NCI-H345 treated with DMSO at 0.1 percent for 48 hours (cell line): ENCODE measurements at regions not wholly inside any gene's neighbourhood (a gene's known extent, or its start where the extent isn't known, plus 50 kb on each side); places are given as distances from the start of the nearest gene placed in this dataset.
"Not testable (repeated sequence)": the region's sequence is repeated elsewhere in the genome, so short reads cannot be mapped to it uniquely, and the experiment has no call there.

Experiments used
- DNase-seq: peaks from one replicate; lab custom pipeline; 2025; ENCODE audit not compliant: unreplicated experiment; lab: John Stamatoyannopoulos, UW

- no peak for DNase-seq
These were observed 241.6 kb downstream of the CDK5RAP2 start for GRCh38 chr9:120338340-120338739.

- no peak for DNase-seq
These were observed 242.8 kb downstream of the CDK5RAP2 start for GRCh38 chr9:120337131-120337530.

DNA sequence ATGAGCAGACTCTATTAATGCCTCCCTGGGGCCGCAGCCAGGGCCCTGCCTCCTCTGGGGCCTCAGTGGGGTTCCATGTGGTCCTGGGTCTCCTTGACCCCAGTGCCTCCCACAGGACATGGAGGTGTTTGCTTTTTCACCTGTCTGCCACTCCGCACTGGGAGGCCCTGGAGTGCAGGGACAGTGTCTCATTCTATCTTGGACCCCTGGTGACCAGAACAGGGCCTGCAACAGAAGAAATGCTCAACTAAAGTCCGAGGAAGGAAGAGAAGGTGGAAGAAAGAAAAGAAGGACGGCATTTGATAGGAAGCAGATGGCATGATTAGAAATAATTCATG is 243.2 kb downstream of the CDK5RAP2 start:
- no peak for DNase-seq

DNA sequence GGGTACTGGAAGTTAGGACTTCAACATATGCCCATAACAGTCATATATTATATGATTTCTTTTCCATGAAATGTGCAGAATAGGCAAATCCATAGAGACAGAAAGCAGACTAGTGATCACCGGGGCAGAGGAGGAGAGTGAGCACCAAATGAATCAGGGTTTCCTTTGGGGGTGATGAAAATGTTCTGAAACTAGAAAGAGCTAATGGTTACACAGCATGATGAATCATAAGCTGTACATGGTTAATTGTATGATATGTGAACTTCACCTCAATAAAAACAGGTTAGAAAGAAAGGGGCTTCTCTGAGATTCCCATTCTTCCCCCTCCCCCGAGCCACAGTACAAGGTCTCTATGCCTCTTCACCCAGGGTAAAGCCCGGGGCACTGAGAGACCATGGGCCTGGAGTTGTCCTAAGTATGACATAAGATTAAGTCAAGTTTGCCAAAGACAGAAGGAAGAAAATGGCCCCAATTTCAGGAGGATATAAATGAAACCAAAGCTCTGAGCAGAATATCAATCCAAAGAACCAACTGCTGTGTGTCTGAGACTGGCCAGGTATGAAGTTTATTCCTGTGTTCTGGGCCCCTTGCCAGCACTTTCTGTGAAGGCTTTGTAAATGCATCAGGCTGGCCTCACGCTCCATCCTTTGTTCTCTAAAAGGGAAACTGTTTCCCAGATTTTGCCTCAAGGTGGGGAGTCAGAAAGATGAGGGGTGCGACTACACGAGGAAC is 243.8 kb downstream of the CDK5RAP2 start:
- peak; percentile 68 for DNase-seq

GRCh38 chr9:120331913-120332312 is 248.1 kb downstream of the CDK5RAP2 start:
- DNase-seq, result no peak

DNA sequence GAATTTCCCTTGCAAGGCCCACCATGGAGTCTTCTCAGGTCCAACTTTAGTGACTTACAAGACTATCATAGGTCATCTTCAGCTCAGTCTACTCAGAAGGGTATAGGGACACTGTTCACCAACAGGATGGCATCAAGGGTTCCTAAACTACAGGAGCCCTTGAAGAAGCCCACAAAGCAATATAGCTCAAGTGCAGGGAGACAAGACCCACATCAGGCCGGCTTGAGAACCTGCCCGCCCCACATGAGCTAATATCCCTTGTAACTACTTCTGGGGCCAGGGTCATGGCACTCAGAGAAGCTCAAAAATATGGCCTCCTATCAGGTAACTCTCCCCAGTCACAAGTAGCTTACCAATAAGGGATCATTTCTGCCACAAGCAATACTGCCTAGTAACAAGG is 249.9 kb downstream of the CDK5RAP2 start:
- DNase-seq, result no peak

GRCh38 chr9:120327322-120327721 is 252.6 kb downstream of the CDK5RAP2 start:
- no peak for DNase-seq

- DNase-seq, result no peak
These were observed 253.8 kb downstream of the CDK5RAP2 start for GRCh38 chr9:120326049-120326693.

GRCh38 chr9:120324996-120325642 is 254.8 kb downstream of the CDK5RAP2 start:
- no peak for DNase-seq

DNA sequence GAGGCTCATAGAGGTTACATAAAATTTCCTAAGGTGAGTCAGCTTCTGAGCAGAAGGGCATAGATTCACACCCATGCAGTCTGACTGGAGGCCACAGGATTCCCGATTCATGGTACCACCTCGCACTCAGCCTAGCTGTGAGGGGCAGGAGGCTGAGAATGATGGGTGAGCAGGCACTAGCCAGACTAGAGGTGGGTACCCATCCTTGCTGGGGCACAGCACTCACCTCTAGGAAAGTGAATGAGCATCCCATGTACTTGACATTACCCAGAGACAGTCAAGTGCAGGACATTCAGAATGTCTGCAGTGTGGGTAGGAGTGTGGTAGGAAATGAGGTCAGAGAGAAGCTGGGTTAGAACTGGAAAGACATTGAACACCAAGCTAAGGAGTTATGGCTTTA is 255.5 kb downstream of the CDK5RAP2 start:
- DNase-seq, result no peak

DNA sequence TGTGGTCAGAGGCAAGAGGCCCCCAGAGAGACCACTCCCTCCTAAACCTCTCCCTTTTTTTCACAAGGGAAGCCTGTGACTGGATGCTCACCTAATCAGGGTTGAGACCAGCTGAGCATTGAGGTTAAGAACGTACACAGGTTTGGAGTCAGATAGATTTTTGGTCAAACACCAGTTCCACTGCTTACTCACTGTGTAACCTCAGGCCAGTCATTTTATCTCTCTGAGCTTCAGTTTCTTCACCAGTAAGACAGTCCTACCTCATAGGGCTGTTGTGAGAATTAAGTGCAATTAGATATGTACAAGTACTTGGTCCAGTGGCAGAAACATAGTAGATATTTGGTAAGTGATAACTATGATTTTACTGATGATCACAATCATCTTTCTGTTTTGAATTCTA is 256.8 kb downstream of the CDK5RAP2 start:
- DNase-seq, result no peak

- no peak for DNase-seq
These were observed 260.5 kb downstream of the CDK5RAP2 start for GRCh38 chr9:120319452-120319851.

DNA sequence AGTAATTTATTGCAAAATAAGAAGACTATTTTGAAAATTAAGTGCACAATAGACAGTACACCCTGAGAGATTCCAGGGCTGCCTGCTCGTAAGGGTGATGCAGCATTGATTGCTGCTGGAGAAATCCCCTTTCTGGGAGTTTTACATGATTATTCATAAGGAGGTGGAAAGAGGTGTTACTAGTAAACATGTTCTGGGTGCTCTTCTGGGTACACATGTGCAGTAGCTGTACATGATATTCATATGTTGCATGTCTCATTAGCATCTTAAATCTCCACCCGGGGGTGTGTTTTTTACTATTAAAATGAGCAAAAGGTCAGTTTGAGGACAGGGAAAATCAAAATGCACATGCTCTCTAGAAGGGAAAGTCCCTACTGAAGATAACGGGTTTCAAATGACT is 264.8 kb downstream of the CDK5RAP2 start:
- DNase-seq, result no peak

DNA sequence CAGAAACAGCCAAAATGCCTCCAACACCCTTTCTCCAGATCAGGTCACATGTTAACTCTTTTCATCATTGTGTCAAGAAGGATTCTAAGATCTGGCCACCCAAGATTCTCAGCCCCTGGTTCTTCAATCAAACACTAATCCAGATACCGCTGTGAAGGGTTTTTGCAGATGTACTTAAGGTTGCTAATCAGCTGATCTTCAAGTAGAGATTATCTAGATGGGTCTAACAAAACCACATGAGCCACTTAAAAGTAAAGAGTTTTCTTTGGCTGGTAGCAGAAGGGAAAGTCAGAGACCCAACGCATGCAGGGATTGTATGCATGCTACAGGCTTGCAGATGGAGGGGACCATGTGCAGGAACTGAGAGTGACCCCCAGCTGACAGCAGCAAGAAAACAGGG is 267.9 kb downstream of the CDK5RAP2 start:
- DNase-seq, result no peak

DNA sequence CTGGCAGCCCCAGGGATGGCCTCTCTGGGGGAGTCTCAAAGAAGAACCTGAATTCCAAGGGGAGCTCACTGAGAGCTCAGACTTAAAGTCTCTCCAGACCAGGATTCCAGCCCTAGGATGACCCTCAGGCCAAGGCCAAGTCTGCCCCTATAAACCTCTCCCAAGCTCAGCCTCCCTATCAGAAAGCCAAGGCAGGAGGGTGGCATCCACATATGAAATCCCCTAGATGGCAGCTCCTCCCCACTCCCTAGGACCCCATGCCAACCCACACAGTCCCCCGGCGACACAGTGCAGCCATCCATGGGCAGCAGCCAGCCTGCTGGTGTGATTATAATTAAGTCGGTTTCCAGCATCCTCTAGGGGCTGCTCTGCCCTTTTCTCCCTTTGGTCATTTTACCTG is 269.9 kb downstream of the CDK5RAP2 start:
- DNase-seq, result no peak

- no peak for DNase-seq
These were observed 271.5 kb downstream of the CDK5RAP2 start for GRCh38 chr9:120308495-120308894.

DNA sequence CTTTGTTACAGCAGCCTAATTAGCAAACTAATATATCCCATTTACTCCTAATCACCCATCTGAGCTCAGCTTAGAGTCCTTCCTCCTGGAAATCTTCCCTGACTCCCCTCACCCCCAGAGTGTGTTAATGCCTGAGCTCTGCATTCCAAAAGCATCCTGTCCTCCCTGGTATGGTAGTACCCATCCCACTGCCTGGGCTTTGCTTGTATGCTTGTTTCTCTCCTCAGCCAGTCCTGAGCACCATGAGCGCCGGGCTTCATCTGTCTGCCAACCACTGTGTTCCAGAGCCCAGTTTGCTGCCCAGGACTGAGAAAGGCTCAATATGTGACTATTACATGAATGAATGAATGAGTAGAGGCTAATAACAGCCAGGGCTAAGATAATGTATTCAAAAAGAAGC is 272.4 kb downstream of the CDK5RAP2 start:
- no peak for DNase-seq

DNA sequence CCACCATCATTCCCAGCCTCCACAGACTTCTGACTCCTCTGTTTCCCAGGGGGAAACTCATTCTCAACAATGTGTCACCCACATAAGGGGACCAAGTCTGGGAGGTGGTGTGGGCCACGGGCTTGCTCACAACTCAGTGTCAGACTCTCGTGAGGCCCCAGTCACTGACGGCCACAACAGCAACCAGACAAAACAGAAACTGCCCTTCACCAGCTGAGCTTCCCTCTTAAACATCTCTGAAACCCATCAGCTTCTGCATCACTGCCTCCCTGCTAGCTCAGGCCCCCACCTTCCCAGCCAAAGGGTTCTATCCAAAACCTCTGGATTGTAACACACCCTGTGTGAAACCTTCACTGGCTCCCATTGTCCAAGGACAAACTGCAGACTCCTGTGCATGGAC is 273.4 kb downstream of the CDK5RAP2 start:
- no peak for DNase-seq

DNA sequence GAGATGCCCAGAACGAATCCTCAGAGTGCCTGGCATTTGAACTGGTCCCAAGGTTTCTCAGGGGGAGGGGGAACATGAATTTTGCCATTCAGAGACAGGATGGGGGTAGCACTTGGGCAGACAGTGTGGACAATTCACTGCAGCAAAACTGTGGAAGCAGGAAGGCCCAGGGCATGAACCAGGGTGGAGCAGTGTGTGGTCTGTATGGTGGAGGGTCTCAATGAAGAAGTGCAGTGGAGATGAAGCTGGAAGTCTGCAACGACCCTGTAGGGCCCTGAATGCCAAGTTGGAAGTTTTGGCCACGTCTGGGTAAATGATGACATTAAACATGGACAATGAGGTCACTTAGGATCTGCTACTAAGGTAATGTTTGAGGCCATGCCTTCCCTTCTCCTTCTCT is 273.9 kb downstream of the CDK5RAP2 start:
- DNase-seq, result no peak

GRCh38 chr9:120304896-120305295 is 275.1 kb downstream of the CDK5RAP2 start:
- DNase-seq, result not testable (repeated sequence)

DNA sequence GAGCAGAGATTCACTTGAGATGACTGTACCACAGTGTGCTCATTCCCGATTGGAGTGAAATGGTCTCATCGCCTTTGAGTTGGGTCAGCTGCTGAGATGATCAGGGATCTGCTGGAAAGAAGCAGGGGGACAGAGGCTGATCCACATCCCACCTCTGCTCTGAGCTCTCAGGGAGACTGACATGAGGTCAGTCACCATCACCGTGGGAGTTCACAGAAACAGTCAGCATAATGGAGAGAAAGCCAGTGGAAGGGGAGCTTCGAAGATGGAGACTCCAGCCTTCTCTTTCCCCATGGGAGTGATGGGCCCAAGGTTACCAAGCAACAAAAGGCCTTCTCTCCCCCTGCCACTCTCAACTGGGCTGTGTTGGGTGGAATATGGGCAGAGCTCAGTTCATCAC is 276.4 kb downstream of the CDK5RAP2 start:
- DNase-seq, result no peak

- DNase-seq, result no peak
These were observed 280.2 kb downstream of the CDK5RAP2 start for GRCh38 chr9:120299785-120300184.
